VCaP (cell line): ENCODE measurements at regions not wholly inside any gene's neighbourhood (a gene's known extent, or its start where the extent isn't known, plus 50 kb on each side); places are given as distances from the start of the nearest gene placed in this dataset.

Source experiments
- H3K27ac ChIP-seq: fragments of 450-650 bp; 2 replicates; pipeline ENCODE4 v1.5.1; 2017
- CTCF ChIP-seq: fragments of 450-650 bp; conservative IDR thresholded peaks from 2 replicates; pipeline ENCODE4 v1.5.1; 2017; ENCODE audit warnings: mild to moderate bottlenecking, moderate library complexity

- no peak for TF ChIP-seq CTCF
- no peak overlapping the region for H3K27ac ChIP-seq
Measured at GRCh38 chr18:72444111-72444797, 99.9 kb downstream of the CBLN2 start.

GRCh38 chr18:72436401-72436800, 107.7 kb downstream of the CBLN2 start:
- H3K27ac ChIP-seq: no peak overlapping the region
- TF ChIP-seq CTCF: no peak

- no peak overlapping the region for H3K27ac ChIP-seq
- no peak for TF ChIP-seq CTCF
Measured at GRCh38 chr18:72433756-72434155, 110.4 kb downstream of the CBLN2 start.

- TF ChIP-seq CTCF: no peak
Measured at GRCh38 chr18:72427721-72428120, 116.4 kb downstream of the CBLN2 start.

GRCh38 chr18:72419914-72420313, 124.2 kb downstream of the CBLN2 start:
- no peak for TF ChIP-seq CTCF
- H3K27ac ChIP-seq: no peak overlapping the region

More at GRCh38 chr18:72427721-72428120, 116.4 kb downstream of the CBLN2 start:
- H3K27ac ChIP-seq: no peak overlapping the region

GRCh38 chr18:72412927-72413326, 131.2 kb downstream of the CBLN2 start:
- TF ChIP-seq CTCF: no peak
- no peak overlapping the region for H3K27ac ChIP-seq

GRCh38 chr18:72411261-72411660, 132.9 kb downstream of the CBLN2 start:
- no peak for TF ChIP-seq CTCF
- no peak overlapping the region for H3K27ac ChIP-seq
